ENCODE measurements at regions not wholly inside any gene's neighbourhood (a gene's known extent, or its start where the extent isn't known, plus 50 kb on each side); places are given as distances from the start of the nearest gene placed in this dataset.

- Mint-ChIP-seq H3K4me3 (no peak overlapping the region), H3K27ac (no peak overlapping the region), H3K9me3 (no peaks in the 10 kb centered on the region), H3K27me3 (ENCODE audit: insufficient read depth) (no peaks in the 10 kb centered on the region), H3K4me1 (no peaks in the 10 kb centered on the region), H3K36me3 (ENCODE audit: low read depth) (no peaks in the 10 kb centered on the region)
- Histone ChIP-seq H3K4me3 (ENCODE audit: low read length) (no peak overlapping the region), H3K27ac (ENCODE audit: low read depth, low read length) (no peak overlapping the region), H3K27me3 (ENCODE audit: control insufficient read depth, insufficient read depth, low read length, poor library complexity, severe bottlenecking) (no peaks in the 10 kb centered on the region), H3K9ac (ENCODE audit: extremely low read depth, low read length, poor library complexity, severe bottlenecking) (no peak overlapping the region), H3K36me3 (ENCODE audit: control insufficient read depth, insufficient read depth, low read length) (no peaks in the 10 kb centered on the region), H3K4me1 (ENCODE audit: control insufficient read depth, insufficient read depth, low read length) (no peaks in the 10 kb centered on the region), H3K9me3 (ENCODE audit: control insufficient read depth, low read length) (no peaks in the 10 kb centered on the region)
- DNase-seq: no peak
- TF ChIP-seq, protein P1, sequence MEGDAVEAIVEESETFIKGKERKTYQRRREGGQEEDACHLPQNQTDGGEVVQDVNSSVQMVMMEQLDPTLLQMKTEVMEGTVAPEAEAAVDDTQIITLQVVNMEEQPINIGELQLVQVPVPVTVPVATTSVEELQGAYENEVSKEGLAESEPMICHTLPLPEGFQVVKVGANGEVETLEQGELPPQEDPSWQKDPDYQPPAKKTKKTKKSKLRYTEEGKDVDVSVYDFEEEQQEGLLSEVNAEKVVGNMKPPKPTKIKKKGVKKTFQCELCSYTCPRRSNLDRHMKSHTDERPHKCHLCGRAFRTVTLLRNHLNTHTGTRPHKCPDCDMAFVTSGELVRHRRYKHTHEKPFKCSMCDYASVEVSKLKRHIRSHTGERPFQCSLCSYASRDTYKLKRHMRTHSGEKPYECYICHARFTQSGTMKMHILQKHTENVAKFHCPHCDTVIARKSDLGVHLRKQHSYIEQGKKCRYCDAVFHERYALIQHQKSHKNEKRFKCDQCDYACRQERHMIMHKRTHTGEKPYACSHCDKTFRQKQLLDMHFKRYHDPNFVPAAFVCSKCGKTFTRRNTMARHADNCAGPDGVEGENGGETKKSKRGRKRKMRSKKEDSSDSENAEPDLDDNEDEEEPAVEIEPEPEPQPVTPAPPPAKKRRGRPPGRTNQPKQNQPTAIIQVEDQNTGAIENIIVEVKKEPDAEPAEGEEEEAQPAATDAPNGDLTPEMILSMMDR (conservative IDR thresholded peaks at IDR 0.05): no peak
- WGBS, 2 experiments (ENCODE audit: insufficient coverage in 1 of 2, insufficient read length in 1 of 2): 92 to 100% methylated on average over 3 to 5 of the region's 5 CpGs
Measured at GRCh38 chr5:104361932-104362331, 799.3 kb upstream of the NUDT12 start.

- no peak overlapping the region for H3K4me3 ChIP-seq (ENCODE audit: low read length)
- no peak overlapping the region for H3K9ac ChIP-seq (ENCODE audit: extremely low read depth, low read length, poor library complexity, severe bottlenecking)
- Mint-ChIP-seq H3K4me1 (peaks cover 6% of the 10 kb centered on the region), H3K27me3 (ENCODE audit: insufficient read depth) (no peaks in the 10 kb centered on the region), H3K27ac (no peak overlapping the region), H3K36me3 (ENCODE audit: low read depth) (no peaks in the 10 kb centered on the region), H3K9me3 (no peaks in the 10 kb centered on the region), H3K4me3 (no peak overlapping the region)
- peaks cover 3% of the 10 kb centered on the region for H3K4me1 ChIP-seq (ENCODE audit: control insufficient read depth, insufficient read depth, low read length)
- TF ChIP-seq, protein P1 (conservative IDR thresholded peaks at IDR 0.05): no peak
- 74 to 83% methylated on average over 3 to 4 of the region's 4 CpGs for WGBS, 2 experiments (ENCODE audit: insufficient coverage in 1 of 2, insufficient read length in 1 of 2)
- H3K27me3 ChIP-seq (ENCODE audit: control insufficient read depth, insufficient read depth, low read length, poor library complexity, severe bottlenecking): no peaks in the 10 kb centered on the region
- H3K27ac ChIP-seq (ENCODE audit: low read depth, low read length): no peak overlapping the region
- no peak for DNase-seq
- H3K9me3 ChIP-seq (ENCODE audit: control insufficient read depth, low read length): no peaks in the 10 kb centered on the region
- no peaks in the 10 kb centered on the region for H3K36me3 ChIP-seq (ENCODE audit: control insufficient read depth, insufficient read depth, low read length)
Measured at GRCh38 chr5:104355350-104355749, 792.8 kb upstream of the NUDT12 start.

DNA sequence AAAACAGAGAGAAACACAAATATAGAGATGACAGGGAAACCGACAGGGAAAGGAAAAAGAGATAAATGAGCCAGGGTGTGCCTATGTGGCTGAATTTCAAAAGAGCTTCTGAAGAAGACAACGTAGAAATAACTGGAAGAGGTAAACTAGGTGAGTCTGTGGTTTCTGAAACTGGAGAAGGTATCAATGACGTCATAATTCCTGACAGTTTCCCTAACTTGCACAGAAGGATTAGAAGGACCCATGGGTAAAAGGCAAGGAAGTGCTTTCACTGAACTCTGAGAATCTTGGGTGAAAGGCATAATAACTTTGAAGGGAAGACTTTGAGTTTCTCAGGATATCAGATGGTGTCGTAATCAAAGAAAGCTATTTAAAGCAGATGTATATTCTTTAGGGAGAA lies 790.8 kb upstream of the NUDT12 start:
- TF ChIP-seq, protein P1 (conservative IDR thresholded peaks at IDR 0.05): no peak
- no peaks in the 10 kb centered on the region for H3K27me3 ChIP-seq (ENCODE audit: control insufficient read depth, insufficient read depth, low read length, poor library complexity, severe bottlenecking)
- no peaks in the 10 kb centered on the region for H3K27me3 Mint-ChIP-seq (ENCODE audit: insufficient read depth)
- H3K27ac Mint-ChIP-seq: no peak overlapping the region
- H3K36me3 Mint-ChIP-seq (ENCODE audit: low read depth): no peaks in the 10 kb centered on the region
- no peak overlapping the region for H3K4me3 Mint-ChIP-seq
- DNase-seq: no peak
- H3K9me3 ChIP-seq (ENCODE audit: control insufficient read depth, low read length): no peaks in the 10 kb centered on the region
- 81 to 88% methylated on average over 3 to 4 of the region's 4 CpGs for WGBS, 2 experiments (ENCODE audit: insufficient coverage in 1 of 2, insufficient read length in 1 of 2)
- H3K9ac ChIP-seq (ENCODE audit: extremely low read depth, low read length, poor library complexity, severe bottlenecking): no peak overlapping the region
- H3K4me1 ChIP-seq (ENCODE audit: control insufficient read depth, insufficient read depth, low read length): peaks cover 3% of the 10 kb centered on the region
- no peak overlapping the region for H3K27ac ChIP-seq (ENCODE audit: low read depth, low read length)
- H3K4me1 Mint-ChIP-seq: peaks cover 6% of the 10 kb centered on the region
- no peaks in the 10 kb centered on the region for H3K9me3 Mint-ChIP-seq
- no peaks in the 10 kb centered on the region for H3K36me3 ChIP-seq (ENCODE audit: control insufficient read depth, insufficient read depth, low read length)
- no peak overlapping the region for H3K4me3 ChIP-seq (ENCODE audit: low read length)

All from endodermal cell (in vitro differentiated cells).